ENCODE measurements at regions not wholly inside any gene's neighbourhood (a gene's known extent, or its start where the extent isn't known, plus 50 kb on each side); places are given as distances from the start of the nearest gene placed in this dataset.

DNA sequence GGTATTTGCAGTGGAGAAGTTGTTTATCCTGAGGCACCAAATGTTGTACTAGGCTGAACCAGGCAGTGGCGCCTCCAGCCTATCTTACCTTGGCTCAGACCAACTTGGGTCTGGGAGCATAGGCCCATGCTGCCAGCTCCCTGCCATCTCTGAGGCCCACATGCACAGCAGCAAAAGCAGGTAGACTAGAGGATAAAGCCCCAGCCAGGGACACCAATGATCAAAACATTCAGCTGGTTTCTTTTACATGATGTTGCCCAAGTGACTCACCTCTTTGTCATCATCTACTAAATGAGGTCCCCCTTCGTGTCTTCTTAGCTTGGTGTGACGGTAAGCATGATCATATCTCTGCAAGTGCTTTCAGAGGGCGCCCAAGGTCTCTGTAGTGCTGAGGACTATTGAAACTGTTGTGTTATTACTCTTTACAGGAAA lies 112.1 kb upstream of the DRD2 start:
- ATAC-seq, result no peak
- no peak for TF ChIP-seq ESRRG (CRISPR knock-in tag; IDR thresholded peaks at IDR 0.05)
- TF ChIP-seq, protein P1, sequence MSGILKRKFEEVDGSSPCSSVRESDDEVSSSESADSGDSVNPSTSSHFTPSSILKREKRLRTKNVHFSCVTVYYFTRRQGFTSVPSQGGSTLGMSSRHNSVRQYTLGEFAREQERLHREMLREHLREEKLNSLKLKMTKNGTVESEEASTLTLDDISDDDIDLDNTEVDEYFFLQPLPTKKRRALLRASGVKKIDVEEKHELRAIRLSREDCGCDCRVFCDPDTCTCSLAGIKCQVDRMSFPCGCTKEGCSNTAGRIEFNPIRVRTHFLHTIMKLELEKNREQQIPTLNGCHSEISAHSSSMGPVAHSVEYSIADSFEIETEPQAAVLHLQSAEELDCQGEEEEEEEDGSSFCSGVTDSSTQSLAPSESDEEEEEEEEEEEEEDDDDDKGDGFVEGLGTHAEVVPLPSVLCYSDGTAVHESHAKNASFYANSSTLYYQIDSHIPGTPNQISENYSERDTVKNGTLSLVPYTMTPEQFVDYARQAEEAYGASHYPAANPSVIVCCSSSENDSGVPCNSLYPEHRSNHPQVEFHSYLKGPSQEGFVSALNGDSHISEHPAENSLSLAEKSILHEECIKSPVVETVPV (CRISPR knock-in tag; IDR thresholded peaks at IDR 0.05), result no peak
- no peak for TF ChIP-seq ZC3H10 (CRISPR knock-in tag; IDR thresholded peaks at IDR 0.05)
- no peak for TF ChIP-seq GLIS3 (CRISPR knock-in tag; IDR thresholded peaks at IDR 0.05)
- TF ChIP-seq ARNTL (CRISPR knock-in tag; IDR thresholded peaks at IDR 0.05; ENCODE audit: borderline replicate concordance, low read depth), result no peak
- TF ChIP-seq TOX (CRISPR knock-in tag; IDR thresholded peaks at IDR 0.05; ENCODE audit: borderline replicate concordance), result no peak
- no peak for TF ChIP-seq ISL1 (CRISPR knock-in tag; IDR thresholded peaks at IDR 0.05)
- TF ChIP-seq ZNF70 (CRISPR knock-in tag; IDR thresholded peaks at IDR 0.05), result no peak
- TF ChIP-seq, protein P2, sequence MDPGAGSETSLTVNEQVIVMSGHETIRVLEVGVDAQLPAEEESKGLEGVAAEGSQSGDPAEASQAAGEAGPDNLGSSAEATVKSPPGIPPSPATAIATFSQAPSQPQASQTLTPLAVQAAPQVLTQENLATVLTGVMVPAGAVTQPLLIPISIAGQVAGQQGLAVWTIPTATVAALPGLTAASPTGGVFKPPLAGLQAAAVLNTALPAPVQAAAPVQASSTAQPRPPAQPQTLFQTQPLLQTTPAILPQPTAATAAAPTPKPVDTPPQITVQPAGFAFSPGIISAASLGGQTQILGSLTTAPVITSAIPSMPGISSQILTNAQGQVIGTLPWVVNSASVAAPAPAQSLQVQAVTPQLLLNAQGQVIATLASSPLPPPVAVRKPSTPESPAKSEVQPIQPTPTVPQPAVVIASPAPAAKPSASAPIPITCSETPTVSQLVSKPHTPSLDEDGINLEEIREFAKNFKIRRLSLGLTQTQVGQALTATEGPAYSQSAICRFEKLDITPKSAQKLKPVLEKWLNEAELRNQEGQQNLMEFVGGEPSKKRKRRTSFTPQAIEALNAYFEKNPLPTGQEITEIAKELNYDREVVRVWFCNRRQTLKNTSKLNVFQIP (CRISPR knock-in tag; IDR thresholded peaks at IDR 0.05; ENCODE audit: borderline replicate concordance, low read depth), result no peak
- TF ChIP-seq TCF4 (CRISPR knock-in tag; IDR thresholded peaks at IDR 0.05; ENCODE audit: borderline replicate concordance), result no peak
- TF ChIP-seq RARB (CRISPR knock-in tag; IDR thresholded peaks at IDR 0.05), result no peak
- TF ChIP-seq ZNF565 (CRISPR knock-in tag; conservative IDR thresholded peaks at IDR 0.05; ENCODE audit: low read depth), result no peak
- TF ChIP-seq SNAI2 (CRISPR knock-in tag; IDR thresholded peaks at IDR 0.05), result no peak
- TF ChIP-seq, protein P3, sequence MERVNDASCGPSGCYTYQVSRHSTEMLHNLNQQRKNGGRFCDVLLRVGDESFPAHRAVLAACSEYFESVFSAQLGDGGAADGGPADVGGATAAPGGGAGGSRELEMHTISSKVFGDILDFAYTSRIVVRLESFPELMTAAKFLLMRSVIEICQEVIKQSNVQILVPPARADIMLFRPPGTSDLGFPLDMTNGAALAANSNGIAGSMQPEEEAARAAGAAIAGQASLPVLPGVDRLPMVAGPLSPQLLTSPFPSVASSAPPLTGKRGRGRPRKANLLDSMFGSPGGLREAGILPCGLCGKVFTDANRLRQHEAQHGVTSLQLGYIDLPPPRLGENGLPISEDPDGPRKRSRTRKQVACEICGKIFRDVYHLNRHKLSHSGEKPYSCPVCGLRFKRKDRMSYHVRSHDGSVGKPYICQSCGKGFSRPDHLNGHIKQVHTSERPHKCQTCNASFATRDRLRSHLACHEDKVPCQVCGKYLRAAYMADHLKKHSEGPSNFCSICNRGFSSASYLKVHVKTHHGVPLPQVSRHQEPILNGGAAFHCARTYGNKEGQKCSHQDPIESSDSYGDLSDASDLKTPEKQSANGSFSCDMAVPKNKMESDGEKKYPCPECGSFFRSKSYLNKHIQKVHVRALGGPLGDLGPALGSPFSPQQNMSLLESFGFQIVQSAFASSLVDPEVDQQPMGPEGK (CRISPR knock-in tag; IDR thresholded peaks at IDR 0.05; ENCODE audit: borderline replicate concordance), result no peak

DNA sequence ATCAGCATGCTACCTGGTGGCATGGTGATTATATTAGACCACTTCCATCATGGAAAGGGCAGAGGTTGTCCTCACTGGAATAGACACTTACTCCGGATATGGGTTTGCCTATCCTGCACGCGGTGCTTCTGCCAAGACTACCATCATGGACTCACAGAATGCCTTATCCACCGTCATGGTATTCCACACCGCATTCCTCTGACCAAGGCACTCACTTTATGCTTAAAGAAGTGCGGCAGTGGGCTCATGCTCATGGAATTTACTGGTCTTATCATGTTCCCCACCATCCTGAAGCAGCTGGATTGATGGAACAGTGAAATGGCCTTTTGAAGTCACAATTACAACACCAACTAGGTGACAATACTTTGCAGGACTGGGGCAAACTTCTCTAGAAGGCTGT lies 109.2 kb upstream of the DRD2 start:
- no peak for ATAC-seq
- TF ChIP-seq TCF4 (CRISPR knock-in tag; IDR thresholded peaks at IDR 0.05; ENCODE audit: borderline replicate concordance), result no peak
- no peak for TF ChIP-seq RARB (CRISPR knock-in tag; IDR thresholded peaks at IDR 0.05)
- no peak for TF ChIP-seq ZNF8 (CRISPR knock-in tag; IDR thresholded peaks at IDR 0.05)
- TF ChIP-seq ZNF565 (CRISPR knock-in tag; conservative IDR thresholded peaks at IDR 0.05; ENCODE audit: low read depth), result no peak
- TF ChIP-seq, protein P4, sequence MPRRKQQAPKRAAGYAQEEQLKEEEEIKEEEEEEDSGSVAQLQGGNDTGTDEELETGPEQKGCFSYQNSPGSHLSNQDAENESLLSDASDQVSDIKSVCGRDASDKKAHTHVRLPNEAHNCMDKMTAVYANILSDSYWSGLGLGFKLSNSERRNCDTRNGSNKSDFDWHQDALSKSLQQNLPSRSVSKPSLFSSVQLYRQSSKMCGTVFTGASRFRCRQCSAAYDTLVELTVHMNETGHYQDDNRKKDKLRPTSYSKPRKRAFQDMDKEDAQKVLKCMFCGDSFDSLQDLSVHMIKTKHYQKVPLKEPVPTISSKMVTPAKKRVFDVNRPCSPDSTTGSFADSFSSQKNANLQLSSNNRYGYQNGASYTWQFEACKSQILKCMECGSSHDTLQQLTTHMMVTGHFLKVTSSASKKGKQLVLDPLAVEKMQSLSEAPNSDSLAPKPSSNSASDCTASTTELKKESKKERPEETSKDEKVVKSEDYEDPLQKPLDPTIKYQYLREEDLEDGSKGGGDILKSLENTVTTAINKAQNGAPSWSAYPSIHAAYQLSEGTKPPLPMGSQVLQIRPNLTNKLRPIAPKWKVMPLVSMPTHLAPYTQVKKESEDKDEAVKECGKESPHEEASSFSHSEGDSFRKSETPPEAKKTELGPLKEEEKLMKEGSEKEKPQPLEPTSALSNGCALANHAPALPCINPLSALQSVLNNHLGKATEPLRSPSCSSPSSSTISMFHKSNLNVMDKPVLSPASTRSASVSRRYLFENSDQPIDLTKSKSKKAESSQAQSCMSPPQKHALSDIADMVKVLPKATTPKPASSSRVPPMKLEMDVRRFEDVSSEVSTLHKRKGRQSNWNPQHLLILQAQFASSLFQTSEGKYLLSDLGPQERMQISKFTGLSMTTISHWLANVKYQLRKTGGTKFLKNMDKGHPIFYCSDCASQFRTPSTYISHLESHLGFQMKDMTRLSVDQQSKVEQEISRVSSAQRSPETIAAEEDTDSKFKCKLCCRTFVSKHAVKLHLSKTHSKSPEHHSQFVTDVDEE (CRISPR knock-in tag; IDR thresholded peaks at IDR 0.05), result no peak
- no peak for TF ChIP-seq SNAI2 (CRISPR knock-in tag; IDR thresholded peaks at IDR 0.05)
- TF ChIP-seq, protein P2 (CRISPR knock-in tag; IDR thresholded peaks at IDR 0.05; ENCODE audit: borderline replicate concordance, low read depth), result no peak

DNA sequence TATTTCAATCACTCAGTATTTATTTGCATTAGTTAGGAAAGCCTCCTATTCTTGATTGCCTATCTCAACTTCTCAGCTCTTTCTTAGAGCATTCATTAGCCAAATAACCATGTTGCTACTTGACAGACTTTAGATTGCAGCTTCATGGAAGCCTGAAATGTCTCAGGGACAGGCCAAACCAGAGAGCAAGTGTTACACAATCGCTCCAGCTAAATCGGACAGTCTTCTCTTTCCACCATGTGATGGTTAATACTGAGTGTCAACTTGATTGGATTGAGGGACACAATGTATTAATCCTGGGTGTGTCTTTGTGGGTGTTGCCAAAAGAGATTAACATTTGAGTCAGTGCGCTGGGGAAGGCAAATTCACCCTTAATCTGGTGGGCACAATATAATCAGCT lies 106.5 kb upstream of the DRD2 start:
- no peak for ATAC-seq
- TF ChIP-seq, protein P2 (CRISPR knock-in tag; IDR thresholded peaks at IDR 0.05; ENCODE audit: borderline replicate concordance, low read depth), result no peak
- TF ChIP-seq ARNTL (CRISPR knock-in tag; IDR thresholded peaks at IDR 0.05; ENCODE audit: borderline replicate concordance, low read depth) (no peak), ZFP30 (CRISPR knock-in tag; IDR thresholded peaks at IDR 0.05) (no peak), OSR1 (CRISPR knock-in tag; IDR thresholded peaks at IDR 0.05) (no peak), TCF4 (CRISPR knock-in tag; IDR thresholded peaks at IDR 0.05; ENCODE audit: borderline replicate concordance) (no peak), RARB (CRISPR knock-in tag; IDR thresholded peaks at IDR 0.05) (no peak), ISL1 (CRISPR knock-in tag; IDR thresholded peaks at IDR 0.05) (no peak), ESRRG (CRISPR knock-in tag; IDR thresholded peaks at IDR 0.05) (no peak), ZFP3 (CRISPR knock-in tag; IDR thresholded peaks at IDR 0.05) (no peak), ZNF8 (CRISPR knock-in tag; IDR thresholded peaks at IDR 0.05) (no peak), PPARA (CRISPR knock-in tag; IDR thresholded peaks at IDR 0.05; ENCODE audit: borderline replicate concordance) (no peak)
- TF ChIP-seq, protein P4 (CRISPR knock-in tag; IDR thresholded peaks at IDR 0.05), result no peak
- TF ChIP-seq, protein P1 (CRISPR knock-in tag; IDR thresholded peaks at IDR 0.05), result no peak
